Astrocyte (in vitro differentiated cells and primary cell): ENCODE measurements at regions not wholly inside any gene's neighbourhood (a gene's known extent, or its start where the extent isn't known, plus 50 kb on each side); places are given as distances from the start of the nearest gene placed in this dataset.

Source experiments
- DNase-seq: peaks from one replicate; pipeline ENCODE4 v3.0.0-alpha.2; 2010; ENCODE audit warnings: low read depth
- FAIRE-seq: peaks from 2 replicates; lab custom pipeline; 2011; peaks lifted over from hg19 to GRCh38; lab: Jason Lieb, UNC
- H2AFZ ChIP-seq: 2 replicates; pipeline ENCODE4 v1.6.0; 2012; ENCODE audit warnings: low read depth, low read length, inconsistent platforms
- H3K27ac ChIP-seq: 2 replicates; pipeline ENCODE4 v1.5.1; 2011; ENCODE audit warnings: low read depth, low read length, inconsistent platforms
- H3K27me3 ChIP-seq: 2 replicates; pipeline ENCODE4 v1.6.0; 2011; ENCODE audit warnings: low read length, inconsistent platforms; ENCODE audit not compliant: insufficient read depth
- H3K36me3 ChIP-seq: 2 replicates; pipeline ENCODE4 v1.5.1; 2011; ENCODE audit warnings: low read length, inconsistent platforms; ENCODE audit not compliant: insufficient read depth
- H3K4me1 ChIP-seq: 2 replicates; pipeline ENCODE4 v1.5.1; 2011; ENCODE audit warnings: low read length, inconsistent platforms; ENCODE audit not compliant: insufficient read depth
- H3K4me2 ChIP-seq: 2 replicates; pipeline ENCODE4 v1.6.0; 2012; ENCODE audit warnings: low read length, inconsistent platforms
- H3K4me3 ChIP-seq: 2 replicates; pipeline ENCODE4 v1.5.1; 2011; ENCODE audit warnings: low read depth, mild to moderate bottlenecking, low read length, inconsistent platforms; ENCODE audit not compliant: insufficient read depth
- H3K79me2 ChIP-seq: 2 replicates; pipeline ENCODE4 v1.6.0; 2012; ENCODE audit warnings: mild to moderate bottlenecking, low read length, inconsistent platforms; ENCODE audit not compliant: insufficient read depth
- H3K9ac ChIP-seq: 2 replicates; pipeline ENCODE4 v1.6.0; 2012; ENCODE audit warnings: mild to moderate bottlenecking, low read length, inconsistent platforms
- H3K9me3 ChIP-seq: 2 replicates; pipeline ENCODE4 v1.5.1; 2012; ENCODE audit warnings: low read depth, mild to moderate bottlenecking, low read length, inconsistent platforms; ENCODE audit not compliant: insufficient read depth
- H4K20me1 ChIP-seq: 2 replicates; pipeline ENCODE4 v1.6.0; 2012; ENCODE audit warnings: low read length, inconsistent platforms; ENCODE audit not compliant: insufficient read depth
- H3K27ac Mint-ChIP-seq: one replicate; pipeline ENCODE4 v1.8.0; 2021; ENCODE audit warnings: mild to moderate bottlenecking, mixed read lengths; ENCODE audit not compliant: unreplicated experiment
- H3K27me3 Mint-ChIP-seq: one replicate; pipeline ENCODE4 v1.8.0; 2021; ENCODE audit warnings: low read depth, mixed read lengths; ENCODE audit not compliant: unreplicated experiment
- H3K36me3 Mint-ChIP-seq: one replicate; pipeline ENCODE4 v1.8.0; 2021; ENCODE audit warnings: low read depth, mixed read lengths; ENCODE audit not compliant: unreplicated experiment
- H3K4me1 Mint-ChIP-seq: one replicate; pipeline ENCODE4 v1.8.0; 2021; ENCODE audit warnings: low read depth, mixed read lengths; ENCODE audit not compliant: unreplicated experiment
- H3K4me3 Mint-ChIP-seq: one replicate; pipeline ENCODE4 v1.8.0; 2021; ENCODE audit warnings: mild to moderate bottlenecking, moderate library complexity, mixed read lengths; ENCODE audit not compliant: unreplicated experiment
- H3K9me3 Mint-ChIP-seq: one replicate; pipeline ENCODE4 v1.8.0; 2021; ENCODE audit warnings: mild to moderate bottlenecking, mixed read lengths; ENCODE audit not compliant: unreplicated experiment
- CTCF ChIP-seq: IDR thresholded peaks from 2 replicates; pipeline ENCODE4 v1.5.1; 2011; ENCODE audit warnings: low read depth, mild to moderate bottlenecking, inconsistent platforms, low read length, moderate library complexity; ENCODE audit not compliant: insufficient read depth
- EZH2 ChIP-seq: IDR thresholded peaks from 2 replicates; pipeline ENCODE4 v1.6.1; 2012; ENCODE audit warnings: mild to moderate bottlenecking, low read length, inconsistent platforms; ENCODE audit not compliant: insufficient read depth

- H3K36me3 ChIP-seq, result no peaks in the 10 kb centered on the region
- Mint-ChIP-seq H3K27ac (no peak overlapping the region), H3K4me3 (no peak overlapping the region), H3K9me3 (peaks cover 5% of the 10 kb centered on the region), H3K36me3 (no peaks in the 10 kb centered on the region), H3K4me1 (no peaks in the 10 kb centered on the region), H3K27me3 (no peaks in the 10 kb centered on the region)
- no peak overlapping the region for H3K4me2 ChIP-seq
- H3K27me3 ChIP-seq, result no peaks in the 10 kb centered on the region
- H3K27ac ChIP-seq, result no peak overlapping the region
- no peak overlapping the region for H3K9ac ChIP-seq
- H3K9me3 ChIP-seq, result peaks cover 3% of the 10 kb centered on the region
- FAIRE-seq, result no peak
- no peaks in the 10 kb centered on the region for H3K4me1 ChIP-seq
- no peak overlapping the region for H3K4me3 ChIP-seq
- no peak overlapping the region for H2AFZ ChIP-seq
- no peak for TF ChIP-seq CTCF
- no peak for TF ChIP-seq EZH2
- no peaks in the 10 kb centered on the region for H4K20me1 ChIP-seq
- DNase-seq, result no peak
- H3K79me2 ChIP-seq, result no peaks in the 10 kb centered on the region
These were observed 136.7 kb upstream of the SLITRK6 start for GRCh38 chr13:85935868-85936467.

GRCh38 chr13:85930108-85930507 lies 130.9 kb upstream of the SLITRK6 start:
- Mint-ChIP-seq H3K4me1 (no peaks in the 10 kb centered on the region), H3K9me3 (peaks cover under 1% of the 10 kb centered on the region), H3K36me3 (no peaks in the 10 kb centered on the region), H3K27ac (no peak overlapping the region), H3K4me3 (no peak overlapping the region), H3K27me3 (no peaks in the 10 kb centered on the region)
- H3K36me3 ChIP-seq, result no peaks in the 10 kb centered on the region
- no peak overlapping the region for H3K4me3 ChIP-seq
- no peak overlapping the region for H3K27ac ChIP-seq
- no peaks in the 10 kb centered on the region for H3K4me1 ChIP-seq
- no peaks in the 10 kb centered on the region for H3K9me3 ChIP-seq
- no peak overlapping the region for H3K9ac ChIP-seq
- no peak for FAIRE-seq
- no peaks in the 10 kb centered on the region for H3K79me2 ChIP-seq
- H3K4me2 ChIP-seq, result no peak overlapping the region
- H4K20me1 ChIP-seq, result no peaks in the 10 kb centered on the region
- H2AFZ ChIP-seq, result no peak overlapping the region
- no peak for DNase-seq
- no peak for TF ChIP-seq EZH2
- TF ChIP-seq CTCF, result no peak
- H3K27me3 ChIP-seq, result no peaks in the 10 kb centered on the region

DNA sequence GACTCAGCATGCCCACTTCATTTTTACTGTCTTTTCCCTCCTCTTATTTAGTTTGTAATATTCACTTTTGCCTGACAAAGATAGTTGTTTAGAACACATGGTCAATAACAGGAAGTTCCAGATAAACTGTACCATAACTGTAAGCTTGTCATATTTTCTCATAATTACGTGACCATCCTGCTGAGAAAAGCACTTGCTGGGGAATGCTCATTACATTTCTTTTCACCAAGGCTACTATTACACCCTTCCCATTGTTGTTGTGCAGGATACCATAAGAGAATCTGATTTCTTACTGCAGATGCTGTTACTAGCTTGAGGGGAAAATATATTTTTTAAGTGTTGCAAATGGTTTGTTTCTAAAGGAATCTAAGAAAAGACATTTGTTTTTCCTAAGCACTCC lies 111.7 kb upstream of the SLITRK6 start:
- TF ChIP-seq EZH2, result no peak
- TF ChIP-seq CTCF, result no peak
- H3K27ac ChIP-seq, result no peak overlapping the region
- peaks cover 4% of the 10 kb centered on the region for H3K9me3 Mint-ChIP-seq
- no peaks in the 10 kb centered on the region for H3K4me1 Mint-ChIP-seq
- no peaks in the 10 kb centered on the region for H4K20me1 ChIP-seq
- H3K79me2 ChIP-seq, result no peaks in the 10 kb centered on the region
- no peaks in the 10 kb centered on the region for H3K9me3 ChIP-seq
- no peaks in the 10 kb centered on the region for H3K36me3 ChIP-seq
- H3K4me3 Mint-ChIP-seq, result no peak overlapping the region
- no peak overlapping the region for H3K27ac Mint-ChIP-seq
- H3K9ac ChIP-seq, result no peak overlapping the region
- DNase-seq (no peak), FAIRE-seq (no peak)
- H3K27me3 ChIP-seq, result no peaks in the 10 kb centered on the region
- H3K4me1 ChIP-seq, result no peaks in the 10 kb centered on the region
- no peaks in the 10 kb centered on the region for H3K36me3 Mint-ChIP-seq
- no peaks in the 10 kb centered on the region for H3K27me3 Mint-ChIP-seq
- no peak overlapping the region for H3K4me2 ChIP-seq
- H3K4me3 ChIP-seq, result no peak overlapping the region
- no peak overlapping the region for H2AFZ ChIP-seq
